WTC11 (cell line): ENCODE measurements at regions not wholly inside any gene's neighbourhood (a gene's known extent, or its start where the extent isn't known, plus 50 kb on each side); places are given as distances from the start of the nearest gene placed in this dataset.

Experiments
- ATAC-seq: fragments of 200-7000 bp; cut with Tn5 transposase; 2 replicates; pipeline ENCODE4 v1.10.0; 2021; ENCODE audit warnings: mild to moderate bottlenecking, moderate library complexity
- CTCF ChIA-PET: fragments of 300-600 bp; sonication (Branson Sonifier 250); formaldehyde crosslinking; loops from one replicate; lab custom pipeline; 2021; ENCODE audit warnings: antibody characterized with exemption; lab: Charles Lee
- POLR2A ChIA-PET: fragments of 350-600 bp; sonication (Branson Sonifier 250); formaldehyde crosslinking; loops from one replicate; lab custom pipeline; 2021; ENCODE audit warnings: antibody characterized with exemption; lab: Charles Lee
- DNase-seq: peaks from one replicate; pipeline ENCODE4 v3.0.0; 2021; ENCODE audit warnings: low spot score
- H3K27ac Mint-ChIP-seq: 2 replicates; pipeline ENCODE4 v1.8.0; 2021; ENCODE audit warnings: mixed read lengths
- H3K27me3 Mint-ChIP-seq: 2 replicates; pipeline ENCODE4 v1.8.0; 2021; ENCODE audit warnings: low read depth, mild to moderate bottlenecking, moderate library complexity, mixed read lengths
- H3K36me3 Mint-ChIP-seq: 2 replicates; pipeline ENCODE4 v1.8.0; 2021; ENCODE audit warnings: mixed read lengths
- H3K4me1 Mint-ChIP-seq: 2 replicates; pipeline ENCODE4 v1.8.0; 2022; ENCODE audit warnings: mixed read lengths
- H3K4me3 Mint-ChIP-seq: 2 replicates; pipeline ENCODE4 v1.8.0; 2021; ENCODE audit warnings: mild to moderate bottlenecking, moderate library complexity, mixed read lengths
- H3K9me3 Mint-ChIP-seq: 2 replicates; pipeline ENCODE4 v1.8.0; 2021; ENCODE audit warnings: mixed read lengths
- ATF6 ChIP-seq: sonication (generic); formaldehyde crosslinking; IDR thresholded peaks from 2 replicates; pipeline ENCODE4 v1.8.1; 2023; ENCODE audit warnings: mild to moderate bottlenecking, missing genetic modification reagents
- CREB1 ChIP-seq: sonication (generic); formaldehyde crosslinking; IDR thresholded peaks from 2 replicates; pipeline ENCODE4 v1.8.0; 2023; ENCODE audit warnings: mild to moderate bottlenecking, missing genetic modification reagents
- ERG ChIP-seq: fragments of 250-450 bp; sonication (Bioruptor Pico); IDR thresholded peaks from 2 replicates; pipeline ENCODE4 v1.8.0; 2021; ENCODE audit warnings: mild to moderate bottlenecking
- ESRRA ChIP-seq: sonication (generic); formaldehyde crosslinking; IDR thresholded peaks from 2 replicates; pipeline ENCODE4 v1.8.1; 2022; ENCODE audit warnings: mild to moderate bottlenecking, missing genetic modification reagents, borderline replicate concordance
- FOXJ3 ChIP-seq: sonication (generic); formaldehyde crosslinking; IDR thresholded peaks from 2 replicates; pipeline ENCODE4 v1.9.0; 2021; ENCODE audit warnings: missing genetic modification reagents, mild to moderate bottlenecking, borderline replicate concordance
- FOXK1 ChIP-seq: sonication (generic); formaldehyde crosslinking; IDR thresholded peaks from 2 replicates; pipeline ENCODE4 v1.8.0; 2022; ENCODE audit warnings: mild to moderate bottlenecking, moderate library complexity, missing genetic modification reagents
- HMGA2 ChIP-seq: fragments of 250-450 bp; sonication (Bioruptor Pico); IDR thresholded peaks from 2 replicates; pipeline ENCODE4 v1.4.0; 2021; ENCODE audit warnings: mild to moderate bottlenecking, moderate library complexity
- HMGXB4 ChIP-seq: sonication (generic); formaldehyde crosslinking; IDR thresholded peaks from 2 replicates; pipeline ENCODE4 v1.8.1; 2023; ENCODE audit warnings: mild to moderate bottlenecking, moderate library complexity, missing genetic modification reagents
- IRF1 ChIP-seq: sonication (generic); formaldehyde crosslinking; IDR thresholded peaks from 2 replicates; pipeline ENCODE4 v1.8.0; 2023; ENCODE audit warnings: missing genetic modification reagents
- MAX ChIP-seq: sonication (generic); formaldehyde crosslinking; IDR thresholded peaks from 2 replicates; pipeline ENCODE4 v1.8.0; 2022; ENCODE audit warnings: mild to moderate bottlenecking, missing genetic modification reagents
- NFATC4 ChIP-seq: fragments of 250-450 bp; sonication (Bioruptor Pico); IDR thresholded peaks from 2 replicates; pipeline ENCODE4 v1.9.0; 2021; ENCODE audit warnings: mild to moderate bottlenecking
- OVOL2 ChIP-seq: fragments of 250-450 bp; sonication (Bioruptor Pico); IDR thresholded peaks from 2 replicates; pipeline ENCODE4 v1.9.0; 2021; ENCODE audit warnings: mild to moderate bottlenecking, borderline replicate concordance
- PRRX2 ChIP-seq: fragments of 250-450 bp; sonication (Bioruptor Pico); IDR thresholded peaks from 2 replicates; pipeline ENCODE4 v1.8.0; 2021; ENCODE audit warnings: mild to moderate bottlenecking
- RELA ChIP-seq: sonication (generic); formaldehyde crosslinking; IDR thresholded peaks from 2 replicates; pipeline ENCODE4 v1.8.1; 2022; ENCODE audit warnings: missing genetic modification reagents, mild to moderate bottlenecking, borderline replicate concordance
- ZNF281 ChIP-seq: sonication (generic); formaldehyde crosslinking; IDR thresholded peaks from 2 replicates; pipeline ENCODE4 v1.8.0; 2023; ENCODE audit warnings: mild to moderate bottlenecking, missing genetic modification reagents
- ZNF425 ChIP-seq: fragments of 250-450 bp; sonication (Bioruptor Pico); conservative IDR thresholded peaks from 2 replicates; pipeline ENCODE4 v1.9.0; 2021; ENCODE audit warnings: mild to moderate bottlenecking
- ZNF532 ChIP-seq: fragments of 250-450 bp; sonication (Bioruptor Pico); IDR thresholded peaks from 2 replicates; pipeline ENCODE4 v1.9.0; 2021; ENCODE audit warnings: mild to moderate bottlenecking, borderline replicate concordance

GRCh38 chr12:107275530-107275929 is 182.2 kb upstream of the CRY1 start:
- no peak overlapping the region for H3K4me3 Mint-ChIP-seq
- peaks cover 9% of the 10 kb centered on the region for H3K9me3 Mint-ChIP-seq
- H3K27ac Mint-ChIP-seq: no peak overlapping the region
- TF ChIP-seq ERG (CRISPR knock-in tag): no peak
- no peak for TF ChIP-seq FOXK1 (CRISPR knock-in tag)
- TF ChIP-seq IRF1 (CRISPR knock-in tag): no peak
- no peak for TF ChIP-seq MAX (CRISPR knock-in tag)
- TF ChIP-seq HMGA2 (CRISPR knock-in tag): no peak
- TF ChIP-seq ZNF532: no peak
- no peak for TF ChIP-seq ZNF281
- no peak for TF ChIP-seq ATF6
- TF ChIP-seq NFATC4 (CRISPR knock-in tag): no peak
- no peak for TF ChIP-seq ZNF425 (CRISPR knock-in tag)
- no peak for TF ChIP-seq FOXJ3 (CRISPR knock-in tag)
- TF ChIP-seq CREB1: no peak
- TF ChIP-seq PRRX2 (CRISPR knock-in tag): no peak
- no peak for TF ChIP-seq ESRRA (CRISPR knock-in tag)
- no peak for TF ChIP-seq HMGXB4
- no peak for TF ChIP-seq RELA (CRISPR knock-in tag)
- no peak for TF ChIP-seq OVOL2 (CRISPR knock-in tag)
- TF ChIP-seq, all 79 proteins: peak for 0
- ATAC-seq (no peak), DNase-seq (no peak)
- H3K4me1 Mint-ChIP-seq: no peaks in the 10 kb centered on the region
- peaks cover 7% of the 10 kb centered on the region for H3K27me3 Mint-ChIP-seq
- ChIA-PET POLR2A (no interaction called here), CTCF (no interaction called here)
- no peaks in the 10 kb centered on the region for H3K36me3 Mint-ChIP-seq
